ENCODE measurements at regions not wholly inside any gene's neighbourhood (a gene's known extent, or its start where the extent isn't known, plus 50 kb on each side); places are given as distances from the start of the nearest gene placed in this dataset.

DNA sequence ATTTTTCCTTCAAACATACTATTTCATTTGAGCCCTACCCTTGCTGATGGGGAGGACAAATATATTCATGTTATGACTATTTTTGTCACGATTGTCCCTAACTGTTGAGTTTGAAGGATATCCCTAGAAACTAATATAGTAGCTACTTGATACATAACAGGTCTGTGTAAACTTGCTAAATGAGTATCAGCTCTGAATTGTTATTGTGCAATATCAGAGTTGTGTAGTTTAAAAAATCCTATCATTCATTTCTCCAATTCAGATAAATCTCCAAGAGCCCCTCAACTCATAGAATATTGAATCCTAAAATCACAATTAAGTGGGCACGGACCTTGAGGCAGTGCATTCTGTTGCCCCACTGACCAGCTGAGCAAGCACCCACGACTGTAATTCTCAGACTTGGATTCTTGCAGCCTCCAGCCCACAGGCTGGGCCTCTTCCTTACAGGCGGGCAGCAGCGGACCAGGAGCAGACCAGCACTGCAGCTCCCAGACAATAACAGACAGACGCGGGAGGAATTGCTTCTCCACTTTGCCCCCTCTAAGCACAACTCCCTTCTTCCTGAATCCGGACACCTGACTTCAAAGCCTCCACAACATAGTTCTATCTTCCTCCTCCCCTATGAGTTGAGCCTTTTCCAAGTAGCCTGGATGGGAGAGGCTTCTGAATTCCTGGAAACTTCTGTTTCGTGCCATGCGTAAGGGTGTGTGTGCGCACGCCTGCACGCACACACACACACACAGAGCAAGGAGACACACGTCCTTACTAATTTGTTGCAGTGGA lies 337.6 kb upstream of the ARGLU1 start:
- no peaks in the 10 kb centered on the region for H3K27me3 Mint-ChIP-seq
- no peak overlapping the region for H3K4me3 Mint-ChIP-seq
- H3K36me3 Mint-ChIP-seq (ENCODE audit: low read depth): no peaks in the 10 kb centered on the region
- no peak overlapping the region for H3K27ac Mint-ChIP-seq
- H3K4me1 Mint-ChIP-seq (ENCODE audit: low read depth): no peaks in the 10 kb centered on the region
- H3K9me3 Mint-ChIP-seq: no peaks in the 10 kb centered on the region
- intact Hi-C loops (cut with micrococcal nuclease): no loop called here

DNA sequence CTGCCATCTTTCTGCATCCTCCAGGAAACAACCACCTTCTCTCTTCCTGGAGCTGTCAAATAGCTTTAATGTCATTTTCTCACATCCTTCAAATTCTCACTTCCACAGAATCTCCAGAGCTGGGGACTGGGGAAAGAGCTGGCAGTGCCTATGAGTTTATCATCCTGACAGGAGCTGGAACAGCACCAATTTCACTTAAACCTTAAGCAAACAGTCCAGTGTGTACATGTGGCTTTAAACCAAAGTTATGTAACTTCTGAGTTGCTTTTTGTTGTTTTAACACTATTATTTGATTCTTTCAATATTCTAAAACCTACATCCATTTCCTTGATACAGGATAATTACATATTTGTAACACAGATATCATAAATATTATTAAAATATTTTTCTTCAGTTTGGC lies 331.5 kb upstream of the ARGLU1 start:
- Mint-ChIP-seq H3K27me3 (no peaks in the 10 kb centered on the region), H3K9me3 (no peaks in the 10 kb centered on the region), H3K36me3 (ENCODE audit: low read depth) (no peaks in the 10 kb centered on the region), H3K27ac (no peak overlapping the region), H3K4me1 (ENCODE audit: low read depth) (no peaks in the 10 kb centered on the region), H3K4me3 (no peak overlapping the region)
- intact Hi-C loops (cut with micrococcal nuclease): no loop called here

GRCh38 chr13:106898231-106898630 lies 330.3 kb upstream of the ARGLU1 start:
- Mint-ChIP-seq H3K4me1 (ENCODE audit: low read depth) (no peaks in the 10 kb centered on the region), H3K27me3 (no peaks in the 10 kb centered on the region), H3K4me3 (no peak overlapping the region), H3K27ac (no peak overlapping the region), H3K36me3 (ENCODE audit: low read depth) (no peaks in the 10 kb centered on the region), H3K9me3 (no peaks in the 10 kb centered on the region)
- intact Hi-C loops (cut with micrococcal nuclease): no loop called here

- Mint-ChIP-seq H3K27ac (no peak overlapping the region), H3K9me3 (peaks cover 8% of the 10 kb centered on the region), H3K4me3 (no peak overlapping the region), H3K4me1 (ENCODE audit: low read depth) (no peaks in the 10 kb centered on the region), H3K36me3 (ENCODE audit: low read depth) (no peaks in the 10 kb centered on the region), H3K27me3 (no peaks in the 10 kb centered on the region)
- intact Hi-C loops (cut with micrococcal nuclease): no loop called here
Observed at GRCh38 chr13:106888148-106888547, 320.2 kb upstream of the ARGLU1 start.

DNA sequence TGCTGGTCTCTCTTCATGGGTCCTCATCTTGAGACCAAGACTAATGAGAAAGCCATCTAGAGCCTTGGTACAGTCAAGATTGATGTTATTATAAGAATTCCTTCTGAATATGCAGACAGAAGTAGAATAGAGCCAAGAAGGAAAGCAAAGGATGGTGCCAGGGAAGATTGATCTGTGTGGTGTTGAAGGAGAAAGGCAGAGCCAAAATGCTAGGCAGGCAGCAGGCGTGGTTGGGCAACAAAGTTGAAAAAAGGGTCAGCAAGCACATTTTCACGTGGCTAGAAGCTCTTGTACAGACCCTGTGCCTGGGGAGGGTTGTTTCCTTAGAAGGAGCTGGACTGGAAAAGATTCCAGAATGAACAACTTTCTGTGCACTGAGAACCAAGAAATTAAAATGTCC lies 319.7 kb upstream of the ARGLU1 start:
- H3K36me3 Mint-ChIP-seq (ENCODE audit: low read depth): no peaks in the 10 kb centered on the region
- H3K27ac Mint-ChIP-seq: no peak overlapping the region
- no peak overlapping the region for H3K4me3 Mint-ChIP-seq
- no peaks in the 10 kb centered on the region for H3K27me3 Mint-ChIP-seq
- peaks cover 8% of the 10 kb centered on the region for H3K9me3 Mint-ChIP-seq
- no peaks in the 10 kb centered on the region for H3K4me1 Mint-ChIP-seq (ENCODE audit: low read depth)
- intact Hi-C loops (cut with micrococcal nuclease): no loop called here

GRCh38 chr13:106883976-106884375 lies 316.0 kb upstream of the ARGLU1 start:
- Mint-ChIP-seq H3K4me1 (ENCODE audit: low read depth) (no peaks in the 10 kb centered on the region), H3K27me3 (no peaks in the 10 kb centered on the region), H3K27ac (no peak overlapping the region), H3K4me3 (no peak overlapping the region), H3K9me3 (peaks cover 8% of the 10 kb centered on the region), H3K36me3 (ENCODE audit: low read depth) (no peaks in the 10 kb centered on the region)
- intact Hi-C loops (cut with micrococcal nuclease): no loop called here

GRCh38 chr13:106882246-106882645 lies 314.3 kb upstream of the ARGLU1 start:
- Mint-ChIP-seq H3K4me3 (no peak overlapping the region), H3K4me1 (ENCODE audit: low read depth) (no peaks in the 10 kb centered on the region), H3K27ac (no peak overlapping the region), H3K9me3 (peaks cover 7% of the 10 kb centered on the region), H3K36me3 (ENCODE audit: low read depth) (no peaks in the 10 kb centered on the region), H3K27me3 (no peaks in the 10 kb centered on the region)
- intact Hi-C loops (cut with micrococcal nuclease): no loop called here

DNA sequence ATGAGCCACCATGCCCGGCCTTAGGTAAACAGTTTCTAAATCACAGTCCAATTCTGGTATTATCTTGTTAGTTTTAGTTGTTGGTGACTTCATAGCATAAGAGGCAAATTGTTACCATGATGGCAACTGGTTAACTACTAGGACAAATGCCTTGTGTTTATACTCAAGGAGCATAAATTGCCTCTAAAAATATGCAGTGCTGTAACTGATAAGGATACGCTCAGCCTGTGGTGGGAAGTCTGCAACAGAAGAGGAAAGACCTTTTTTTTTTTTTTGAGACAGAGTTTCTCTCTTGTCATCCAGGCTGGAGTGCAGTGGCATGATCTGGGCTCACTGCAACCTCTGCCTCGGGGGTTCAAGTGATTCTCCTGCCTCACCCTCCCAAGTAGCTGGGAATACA lies 311.9 kb upstream of the ARGLU1 start:
- intact Hi-C loops (cut with micrococcal nuclease): no loop called here
- Mint-ChIP-seq H3K4me1 (ENCODE audit: low read depth) (no peaks in the 10 kb centered on the region), H3K4me3 (no peak overlapping the region), H3K36me3 (ENCODE audit: low read depth) (no peaks in the 10 kb centered on the region), H3K9me3 (peaks cover 12% of the 10 kb centered on the region), H3K27ac (no peak overlapping the region), H3K27me3 (no peaks in the 10 kb centered on the region)

DNA sequence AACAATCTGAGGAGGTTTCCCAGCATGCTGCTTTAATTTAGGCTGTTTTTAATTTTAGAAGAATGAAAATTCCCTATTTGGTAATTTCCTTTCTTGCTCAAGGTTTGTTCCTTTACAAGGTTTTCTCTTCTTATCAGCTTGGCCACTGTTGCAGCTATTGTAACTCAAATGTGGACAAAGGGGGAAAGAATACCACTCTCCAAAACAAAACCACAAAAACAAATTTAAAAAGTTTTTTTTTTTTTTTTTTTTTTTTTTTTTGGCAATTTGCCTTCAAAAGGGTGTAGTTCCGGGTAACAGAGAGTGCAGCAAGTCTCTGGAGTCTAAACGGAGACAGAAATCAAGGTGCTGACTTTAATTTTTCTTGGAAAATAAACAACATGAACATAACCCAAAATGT lies 306.4 kb upstream of the ARGLU1 start:
- no peaks in the 10 kb centered on the region for H3K36me3 Mint-ChIP-seq (ENCODE audit: low read depth)
- H3K4me1 Mint-ChIP-seq (ENCODE audit: low read depth): no peaks in the 10 kb centered on the region
- no peak overlapping the region for H3K4me3 Mint-ChIP-seq
- H3K27ac Mint-ChIP-seq: no peak overlapping the region
- no peaks in the 10 kb centered on the region for H3K27me3 Mint-ChIP-seq
- intact Hi-C loops (cut with micrococcal nuclease): no loop called here
- H3K9me3 Mint-ChIP-seq: peaks cover 12% of the 10 kb centered on the region

DNA sequence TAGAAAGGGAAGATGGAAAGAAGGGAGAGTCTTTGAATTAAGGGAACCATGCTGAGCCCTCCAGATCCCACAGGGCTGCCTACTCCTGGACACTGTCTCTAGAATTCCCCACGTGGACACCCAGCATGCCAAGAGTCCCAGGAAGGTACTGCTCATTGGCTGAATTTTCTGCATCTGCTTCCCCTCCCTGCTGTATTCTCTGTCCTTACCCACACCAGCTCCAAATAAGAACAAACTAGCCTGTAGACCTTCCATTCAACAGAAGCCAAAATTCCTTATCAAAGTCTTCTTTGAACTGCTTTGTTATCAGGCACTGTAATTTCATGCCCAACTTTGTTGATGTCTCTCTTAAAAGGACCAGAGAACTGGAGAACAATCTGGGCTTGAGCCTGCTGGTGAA lies 305.9 kb upstream of the ARGLU1 start:
- no peak overlapping the region for H3K27ac Mint-ChIP-seq
- H3K4me1 Mint-ChIP-seq (ENCODE audit: low read depth): no peaks in the 10 kb centered on the region
- H3K9me3 Mint-ChIP-seq: peaks cover 12% of the 10 kb centered on the region
- intact Hi-C loops (cut with micrococcal nuclease): no loop called here
- H3K4me3 Mint-ChIP-seq: no peak overlapping the region
- no peaks in the 10 kb centered on the region for H3K27me3 Mint-ChIP-seq
- no peaks in the 10 kb centered on the region for H3K36me3 Mint-ChIP-seq (ENCODE audit: low read depth)

GRCh38 chr13:106867249-106867648 lies 299.3 kb upstream of the ARGLU1 start:
- intact Hi-C loops (cut with micrococcal nuclease): no loop called here
- no peak overlapping the region for H3K27ac Mint-ChIP-seq
- H3K9me3 Mint-ChIP-seq: no peaks in the 10 kb centered on the region
- H3K36me3 Mint-ChIP-seq (ENCODE audit: low read depth): no peaks in the 10 kb centered on the region
- no peak overlapping the region for H3K4me3 Mint-ChIP-seq
- peaks cover 2% of the 10 kb centered on the region for H3K27me3 Mint-ChIP-seq
- peaks cover 9% of the 10 kb centered on the region for H3K4me1 Mint-ChIP-seq (ENCODE audit: low read depth)

DNA sequence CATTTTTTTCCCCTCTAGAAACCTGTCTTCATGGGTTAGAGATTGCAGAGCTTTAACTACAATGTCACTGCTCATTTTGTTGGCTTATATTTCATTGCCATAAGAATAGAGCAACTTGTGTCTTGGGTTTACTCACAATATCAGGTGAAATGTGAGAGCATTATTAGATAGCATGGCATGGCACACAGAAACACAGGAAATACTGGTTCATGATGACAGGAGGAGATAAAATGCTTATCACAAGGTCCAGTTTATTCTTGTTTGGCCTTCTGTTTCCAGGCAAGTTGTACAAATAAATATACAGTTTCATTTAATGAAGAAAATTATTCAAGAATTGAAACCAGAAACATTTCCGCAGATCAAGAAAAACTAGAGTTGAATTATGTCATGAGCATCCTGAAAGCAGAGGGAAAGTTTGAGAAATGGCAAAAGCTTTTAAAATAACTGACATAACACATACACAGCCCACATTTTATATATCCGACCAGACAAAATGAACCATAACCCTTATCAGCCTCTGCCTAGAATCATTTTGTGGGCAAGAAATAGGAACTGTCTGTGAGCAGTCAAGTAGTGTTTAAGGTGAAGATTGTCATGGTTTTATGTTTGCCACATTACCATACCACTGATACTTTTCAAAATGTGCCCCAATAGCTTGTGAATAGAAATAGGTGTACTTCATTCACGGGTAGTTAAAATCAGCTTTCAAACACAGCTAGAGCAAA lies 297.9 kb upstream of the ARGLU1 start:
- no peak overlapping the region for H3K27ac Mint-ChIP-seq
- H3K36me3 Mint-ChIP-seq (ENCODE audit: low read depth): no peaks in the 10 kb centered on the region
- peaks cover 2% of the 10 kb centered on the region for H3K27me3 Mint-ChIP-seq
- H3K9me3 Mint-ChIP-seq: no peaks in the 10 kb centered on the region
- no peak overlapping the region for H3K4me3 Mint-ChIP-seq
- peaks cover 9% of the 10 kb centered on the region for H3K4me1 Mint-ChIP-seq (ENCODE audit: low read depth)
- intact Hi-C loops (cut with micrococcal nuclease): no loop called here

DNA sequence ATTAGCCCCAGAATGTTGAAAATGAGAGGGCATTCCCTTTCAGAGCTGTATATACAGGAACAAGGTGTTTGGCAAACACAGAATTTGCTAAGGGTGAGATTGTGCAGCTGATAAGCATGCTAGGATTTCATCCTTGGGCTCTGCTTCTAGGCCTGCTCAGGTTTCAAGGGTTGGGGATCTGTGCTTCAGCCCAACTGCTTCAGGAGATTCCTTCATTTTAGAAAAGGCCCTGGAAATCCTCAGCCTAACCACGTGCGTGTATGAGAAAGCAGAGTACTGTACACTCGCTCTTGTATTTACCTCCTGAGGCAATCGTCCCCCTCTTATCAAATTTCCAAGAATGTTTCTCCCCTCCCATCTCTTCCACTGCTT lies 291.6 kb upstream of the ARGLU1 start:
- Mint-ChIP-seq H3K9me3 (no peaks in the 10 kb centered on the region), H3K27ac (no peak overlapping the region), H3K27me3 (no peaks in the 10 kb centered on the region), H3K36me3 (ENCODE audit: low read depth) (no peaks in the 10 kb centered on the region), H3K4me3 (no peak overlapping the region), H3K4me1 (ENCODE audit: low read depth) (no peaks in the 10 kb centered on the region)
- intact Hi-C loops (cut with micrococcal nuclease): no loop called here

- H3K27ac Mint-ChIP-seq: no peak overlapping the region
- no peaks in the 10 kb centered on the region for H3K36me3 Mint-ChIP-seq (ENCODE audit: low read depth)
- H3K4me1 Mint-ChIP-seq (ENCODE audit: low read depth): no peaks in the 10 kb centered on the region
- H3K9me3 Mint-ChIP-seq: no peaks in the 10 kb centered on the region
- no peak overlapping the region for H3K4me3 Mint-ChIP-seq
- H3K27me3 Mint-ChIP-seq: no peaks in the 10 kb centered on the region
- intact Hi-C loops (cut with micrococcal nuclease): no loop called here
Observed at GRCh38 chr13:106858903-106859532, 291.1 kb upstream of the ARGLU1 start.

Data from dendritic cell treated with granulocyte-macrophage colony-stimulating factor and Interleukin-4, amounts not matched to agents 40 ng/mL and 50 ng/mL, for 4 days (primary cell).